ENCODE measurements at regions not wholly inside any gene's neighbourhood (a gene's known extent, or its start where the extent isn't known, plus 50 kb on each side); places are given as distances from the start of the nearest gene placed in this dataset.

GRCh38 chr12:132386926-132387497 is 57.6 kb upstream of the GALNT9 start:
- in situ Hi-C loops (cut with HindIII; ENCODE audit: low pct_unique_long_range_greater_than_20kb, low sequenced_read_pairs), result no loop called here
- DNase-seq (ENCODE audit: low read depth), result no peak

GRCh38 chr12:132385923-132386751 is 56.7 kb upstream of the GALNT9 start:
- no peak for DNase-seq (ENCODE audit: low read depth)
- in situ Hi-C loops (cut with HindIII; ENCODE audit: low pct_unique_long_range_greater_than_20kb, low sequenced_read_pairs), result no loop called here

GRCh38 chr12:132384916-132385774 is 55.8 kb upstream of the GALNT9 start:
- DNase-seq (ENCODE audit: low read depth), result no peak
- in situ Hi-C loops (cut with HindIII; ENCODE audit: low pct_unique_long_range_greater_than_20kb, low sequenced_read_pairs), result no loop called here

- in situ Hi-C loops (cut with HindIII; ENCODE audit: low pct_unique_long_range_greater_than_20kb, low sequenced_read_pairs), result no loop called here
Observed at GRCh38 chr12:132380641-132381040, 51.3 kb upstream of the GALNT9 start.

GRCh38 chr12:132379996-132380395 is 50.6 kb upstream of the GALNT9 start:
- peak; percentile 79 for DNase-seq (ENCODE audit: low read depth)
- in situ Hi-C loops (cut with HindIII; ENCODE audit: low pct_unique_long_range_greater_than_20kb, low sequenced_read_pairs), result no loop called here

More at GRCh38 chr12:132380641-132381040, 51.3 kb upstream of the GALNT9 start:
- DNase-seq (ENCODE audit: low read depth), result no peak

GRCh38 chr12:132379576-132379975 is 50.2 kb upstream of the GALNT9 start:
- in situ Hi-C loops (cut with HindIII; ENCODE audit: low pct_unique_long_range_greater_than_20kb, low sequenced_read_pairs), result no loop called here
- DNase-seq (ENCODE audit: low read depth), result no peak
